ENCODE measurements at regions not wholly inside any gene's neighbourhood (a gene's known extent, or its start where the extent isn't known, plus 50 kb on each side); places are given as distances from the start of the nearest gene placed in this dataset.

DNA sequence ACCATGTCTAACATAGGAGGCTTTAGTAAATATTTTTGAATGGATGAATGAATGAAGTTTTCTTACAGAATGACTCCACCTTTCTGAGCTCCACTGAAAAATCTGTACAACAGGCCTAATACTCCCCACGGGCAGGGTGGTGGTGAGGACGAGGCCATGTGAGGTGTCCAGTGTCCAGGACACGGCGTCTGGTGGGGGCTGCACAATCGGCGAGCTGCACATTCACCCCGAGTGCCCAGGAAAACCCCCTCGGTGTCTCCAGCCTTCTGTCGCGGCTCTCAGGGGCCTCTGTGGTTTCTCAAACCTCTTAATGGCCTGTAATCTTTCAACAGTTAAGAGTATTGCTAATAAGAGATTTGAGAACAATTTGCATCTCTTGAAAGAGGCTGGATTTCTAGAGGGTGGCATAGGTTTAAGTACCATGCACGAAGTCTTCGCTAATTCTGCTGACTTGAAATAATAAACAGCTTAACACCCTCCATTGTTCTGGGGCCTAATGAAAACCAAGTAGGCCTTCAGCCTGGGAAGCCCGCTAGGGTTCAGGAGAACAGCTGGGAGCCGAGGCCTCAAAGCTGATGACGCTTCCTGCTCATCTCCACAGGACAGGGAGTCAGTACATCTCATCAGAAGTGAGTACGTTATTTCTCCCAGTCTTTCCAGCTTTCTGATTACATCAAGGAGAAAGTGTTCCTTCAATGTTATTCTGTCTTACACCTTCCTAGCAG lies 304.6 kb upstream of the FOXF1 start:
- FAIRE-seq (no peak), DNase-seq (ENCODE audit: low read depth, low spot score) (no peak)
- H3K9me1 ChIP-seq (replicated peaks; ENCODE audit: control insufficient read depth, extremely low read depth, insufficient read depth, low read length) = no peaks in the 10 kb centered on the region
- H3K27ac ChIP-seq (ENCODE audit: insufficient read depth, low read depth, low read length) = no peak overlapping the region
- no TSS peak for BruUV-seq (replicated peaks)
- no peaks in the 10 kb centered on the region for H3K79me2 ChIP-seq (ENCODE audit: control insufficient read depth, insufficient read depth, low read length)
- H3K36me3 ChIP-seq (ENCODE audit: control insufficient read depth in 2 of 2, extremely low read depth in 1 of 2, insufficient read depth in 2 of 2, low read length in 2 of 2) = no peaks in the 10 kb centered on the region
- intact Hi-C loops (cut with micrococcal nuclease) (no loop called here), dilution Hi-C loops (cut with MboI; ENCODE audit: extremely low pct_ligation_motif_present, low sequenced_read_pairs) (no loop called here)
- H3K4me1 ChIP-seq (ENCODE audit: control insufficient read depth, extremely low read depth, insufficient read depth, low read length) = no peaks in the 10 kb centered on the region
- H3K4me3 ChIP-seq (replicated peaks in 1 of 3; ENCODE audit: insufficient read depth in 1 of 3, low read depth in 1 of 3, low read length in 3 of 3) = no peak overlapping the region
- no peaks in the 10 kb centered on the region for H4K20me1 ChIP-seq (replicated peaks; ENCODE audit: control insufficient read depth, extremely low read depth, insufficient read depth, low read length)
- TF ChIP-seq GATA2 (IDR thresholded peaks at IDR 0.05; ENCODE audit: insufficient read depth, insufficient read length, low read depth, low read length) (no peak), POLR2A (IDR thresholded peaks at IDR 0.05; ENCODE audit: low read depth, low read length) (no peak), MYC (IDR thresholded peaks at IDR 0.05; ENCODE audit: low read depth, low read length) (no peak), JUN (IDR thresholded peaks at IDR 0.05; ENCODE audit: borderline replicate concordance, insufficient read depth, insufficient read length, low read depth) (no peak)
- TF ChIP-seq, protein P1, sequence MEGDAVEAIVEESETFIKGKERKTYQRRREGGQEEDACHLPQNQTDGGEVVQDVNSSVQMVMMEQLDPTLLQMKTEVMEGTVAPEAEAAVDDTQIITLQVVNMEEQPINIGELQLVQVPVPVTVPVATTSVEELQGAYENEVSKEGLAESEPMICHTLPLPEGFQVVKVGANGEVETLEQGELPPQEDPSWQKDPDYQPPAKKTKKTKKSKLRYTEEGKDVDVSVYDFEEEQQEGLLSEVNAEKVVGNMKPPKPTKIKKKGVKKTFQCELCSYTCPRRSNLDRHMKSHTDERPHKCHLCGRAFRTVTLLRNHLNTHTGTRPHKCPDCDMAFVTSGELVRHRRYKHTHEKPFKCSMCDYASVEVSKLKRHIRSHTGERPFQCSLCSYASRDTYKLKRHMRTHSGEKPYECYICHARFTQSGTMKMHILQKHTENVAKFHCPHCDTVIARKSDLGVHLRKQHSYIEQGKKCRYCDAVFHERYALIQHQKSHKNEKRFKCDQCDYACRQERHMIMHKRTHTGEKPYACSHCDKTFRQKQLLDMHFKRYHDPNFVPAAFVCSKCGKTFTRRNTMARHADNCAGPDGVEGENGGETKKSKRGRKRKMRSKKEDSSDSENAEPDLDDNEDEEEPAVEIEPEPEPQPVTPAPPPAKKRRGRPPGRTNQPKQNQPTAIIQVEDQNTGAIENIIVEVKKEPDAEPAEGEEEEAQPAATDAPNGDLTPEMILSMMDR (IDR thresholded peaks at IDR 0.05; ENCODE audit: extremely low read depth in 1 of 2, insufficient read depth in 1 of 2, low read depth in 1 of 2, low read length in 2 of 2) = no peak
- H3K9ac ChIP-seq (replicated peaks; ENCODE audit: extremely low read depth, insufficient read depth, low read length) = no peak overlapping the region
- no peak overlapping the region for H3K4me2 ChIP-seq (ENCODE audit: insufficient read depth, low read length)
- ChIA-PET CTCF (interaction anchor here (0.8 kb wide), 1 partner anchor 22 kb away, joined by 3 read pairs; no protein-coding TSS in a partner anchor), POLR2A (interaction anchor here (0.7 kb wide), 1 partner anchor 207 kb away, joined by 4 read pairs; no protein-coding TSS in a partner anchor)
- H3K27me3 ChIP-seq (ENCODE audit: control insufficient read depth in 2 of 2, insufficient read depth in 2 of 2, low read length in 2 of 2) = peaks cover 0 to 6% of the 10 kb centered on the region in 2 experiments
- no peaks in the 10 kb centered on the region for H3K9me3 ChIP-seq (replicated peaks; ENCODE audit: control insufficient read depth, insufficient read depth, low read length)
- H2AFZ ChIP-seq (ENCODE audit: low read depth, low read length) = no peak overlapping the region

DNA sequence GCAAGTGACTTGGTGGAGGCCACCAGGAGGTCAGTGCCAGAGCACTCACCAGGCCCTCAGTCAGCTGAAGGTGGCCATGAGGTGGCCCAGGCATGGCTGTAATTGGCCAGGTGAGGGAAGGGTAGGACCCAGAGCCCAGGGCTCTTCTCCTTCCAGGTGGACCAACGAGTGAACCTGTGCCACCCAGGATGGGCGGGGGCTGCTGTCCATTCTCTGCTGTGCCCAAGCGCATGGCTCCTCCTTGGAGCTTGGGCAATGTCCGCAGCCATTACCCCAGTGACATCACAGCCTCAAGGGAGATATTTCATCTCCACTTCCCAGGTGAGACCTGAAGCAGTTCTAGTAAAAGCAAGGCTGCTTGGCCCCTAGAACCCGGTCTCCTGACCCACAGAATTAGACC lies 303.0 kb upstream of the FOXF1 start:
- ChIA-PET CTCF (no interaction called here), POLR2A (no interaction called here)
- FAIRE-seq (no peak), DNase-seq (ENCODE audit: low read depth, low spot score) (no peak)
- Histone ChIP-seq H3K4me2 (ENCODE audit: insufficient read depth, low read length) (no peak overlapping the region), H3K27me3 (ENCODE audit: control insufficient read depth in 2 of 2, insufficient read depth in 2 of 2, low read length in 2 of 2) (no peaks in the 10 kb centered on the region), H3K9ac (replicated peaks; ENCODE audit: extremely low read depth, insufficient read depth, low read length) (no peak overlapping the region), H3K4me3 (replicated peaks in 1 of 3; ENCODE audit: insufficient read depth in 1 of 3, low read depth in 1 of 3, low read length in 3 of 3) (no peak overlapping the region), H3K27ac (ENCODE audit: insufficient read depth, low read depth, low read length) (no peak overlapping the region), H3K9me1 (replicated peaks; ENCODE audit: control insufficient read depth, extremely low read depth, insufficient read depth, low read length) (no peaks in the 10 kb centered on the region), H4K20me1 (replicated peaks; ENCODE audit: control insufficient read depth, extremely low read depth, insufficient read depth, low read length) (no peaks in the 10 kb centered on the region), H3K36me3 (ENCODE audit: control insufficient read depth in 2 of 2, extremely low read depth in 1 of 2, insufficient read depth in 2 of 2, low read length in 2 of 2) (no peaks in the 10 kb centered on the region), H3K9me3 (replicated peaks; ENCODE audit: control insufficient read depth, insufficient read depth, low read length) (no peaks in the 10 kb centered on the region), H2AFZ (ENCODE audit: low read depth, low read length) (no peak overlapping the region), H3K4me1 (ENCODE audit: control insufficient read depth, extremely low read depth, insufficient read depth, low read length) (no peaks in the 10 kb centered on the region), H3K79me2 (ENCODE audit: control insufficient read depth, insufficient read depth, low read length) (no peaks in the 10 kb centered on the region)
- BruUV-seq (replicated peaks) = no TSS peak
- dilution Hi-C loops (cut with MboI; ENCODE audit: extremely low pct_ligation_motif_present, low sequenced_read_pairs) = no loop called here
- intact Hi-C loops (cut with micrococcal nuclease) = no loop called here
- no peak for TF ChIP-seq MYC (IDR thresholded peaks at IDR 0.05; ENCODE audit: low read depth, low read length)
- TF ChIP-seq, protein P2, sequence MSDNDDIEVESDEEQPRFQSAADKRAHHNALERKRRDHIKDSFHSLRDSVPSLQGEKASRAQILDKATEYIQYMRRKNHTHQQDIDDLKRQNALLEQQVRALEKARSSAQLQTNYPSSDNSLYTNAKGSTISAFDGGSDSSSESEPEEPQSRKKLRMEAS (IDR thresholded peaks at IDR 0.05; ENCODE audit: insufficient read depth, insufficient read length) = no peak
- no peak for TF ChIP-seq FOS (IDR thresholded peaks at IDR 0.05; ENCODE audit: borderline replicate concordance, insufficient read depth, low read length)
- TF ChIP-seq, protein P1 (IDR thresholded peaks at IDR 0.05; ENCODE audit: extremely low read depth in 1 of 2, insufficient read depth in 1 of 2, low read depth in 1 of 2, low read length in 2 of 2) = no peak
- TF ChIP-seq GATA2 (IDR thresholded peaks at IDR 0.05; ENCODE audit: insufficient read depth, insufficient read length, low read depth, low read length) = no peak
- no peak for TF ChIP-seq POLR2A (IDR thresholded peaks at IDR 0.05; ENCODE audit: low read depth, low read length)
- no peak for TF ChIP-seq EZH2 (IDR thresholded peaks at IDR 0.05; ENCODE audit: borderline replicate concordance, low read depth, low read length, severe bottlenecking)
- TF ChIP-seq POLR2AphosphoS5 (IDR thresholded peaks at IDR 0.05; ENCODE audit: insufficient read depth, low read depth, low read length) = no peak

All from endothelial cell of umbilical vein (primary cell).